WTC11 (cell line): ENCODE measurements at regions not wholly inside any gene's neighbourhood (a gene's known extent, or its start where the extent isn't known, plus 50 kb on each side); places are given as distances from the start of the nearest gene placed in this dataset.

Experiments
- ERG ChIP-seq: fragments of 250-450 bp; sonication (Bioruptor Pico); IDR thresholded peaks from 2 replicates; pipeline ENCODE4 v1.8.0; 2021; ENCODE audit warnings: mild to moderate bottlenecking
- PRDM15 ChIP-seq: sonication (generic); formaldehyde crosslinking; IDR thresholded peaks from 2 replicates; pipeline ENCODE4 v1.8.0; 2022; ENCODE audit warnings: missing genetic modification reagents
- USF1 ChIP-seq: sonication (generic); formaldehyde crosslinking; IDR thresholded peaks from 2 replicates; pipeline ENCODE4 v1.8.0; 2022; ENCODE audit warnings: mild to moderate bottlenecking, missing genetic modification reagents
- ZNF232 ChIP-seq: sonication (generic); formaldehyde crosslinking; IDR thresholded peaks from 2 replicates; pipeline ENCODE4 v1.8.0; 2022; ENCODE audit warnings: mild to moderate bottlenecking, missing genetic modification reagents

GRCh38 chr18:49648811-49649210 lies 87.0 kb downstream of the LIPG start (continued):
- TF ChIP-seq USF1 (CRISPR knock-in tag) (no peak), ZNF232 (CRISPR knock-in tag) (no peak), ERG (CRISPR knock-in tag) (no peak), PRDM15 (CRISPR knock-in tag) (no peak)
